SK-N-MC (cell line): ENCODE measurements at regions not wholly inside any gene's neighbourhood (a gene's known extent, or its start where the extent isn't known, plus 50 kb on each side); places are given as distances from the start of the nearest gene placed in this dataset.

Experiments used
- EZH2 ChIP-seq: fragments of 200-600 bp; sonication (generic); IDR thresholded peaks from one replicate; pipeline ENCODE4 v1.6.1; 2017; ENCODE audit warnings: antibody characterized with exemption
- FOXP2 ChIP-seq: optimal IDR thresholded peaks from 2 replicates; pipeline ENCODE3; 2011; ENCODE audit warnings: mild to moderate bottlenecking, moderate library complexity; ENCODE audit not compliant: insufficient read depth; ENCODE audit errors: extremely low read length, control extremely low read depth
- POLR2AphosphoS5 ChIP-seq: IDR thresholded peaks from 2 replicates; pipeline ENCODE4 v1.6.1; 2012; ENCODE audit warnings: mild to moderate bottlenecking, low read depth, low read length, borderline replicate concordance

- TF ChIP-seq POLR2AphosphoS5 (no peak), EZH2 (no peak), FOXP2 (no peak)
These were observed 497.4 kb downstream of the DISC1 start for GRCh38 chr1:232123775-232124659.
